ENCODE measurements at regions not wholly inside any gene's neighbourhood (a gene's known extent, or its start where the extent isn't known, plus 50 kb on each side); places are given as distances from the start of the nearest gene placed in this dataset.
A peak's percentile ranks its signal among the peaks of the same experiment; 100 is the strongest.
"Not testable (repeated sequence)": the region's sequence is repeated elsewhere in the genome, so short reads cannot be mapped to it uniquely, and the experiment has no call there.

DNA sequence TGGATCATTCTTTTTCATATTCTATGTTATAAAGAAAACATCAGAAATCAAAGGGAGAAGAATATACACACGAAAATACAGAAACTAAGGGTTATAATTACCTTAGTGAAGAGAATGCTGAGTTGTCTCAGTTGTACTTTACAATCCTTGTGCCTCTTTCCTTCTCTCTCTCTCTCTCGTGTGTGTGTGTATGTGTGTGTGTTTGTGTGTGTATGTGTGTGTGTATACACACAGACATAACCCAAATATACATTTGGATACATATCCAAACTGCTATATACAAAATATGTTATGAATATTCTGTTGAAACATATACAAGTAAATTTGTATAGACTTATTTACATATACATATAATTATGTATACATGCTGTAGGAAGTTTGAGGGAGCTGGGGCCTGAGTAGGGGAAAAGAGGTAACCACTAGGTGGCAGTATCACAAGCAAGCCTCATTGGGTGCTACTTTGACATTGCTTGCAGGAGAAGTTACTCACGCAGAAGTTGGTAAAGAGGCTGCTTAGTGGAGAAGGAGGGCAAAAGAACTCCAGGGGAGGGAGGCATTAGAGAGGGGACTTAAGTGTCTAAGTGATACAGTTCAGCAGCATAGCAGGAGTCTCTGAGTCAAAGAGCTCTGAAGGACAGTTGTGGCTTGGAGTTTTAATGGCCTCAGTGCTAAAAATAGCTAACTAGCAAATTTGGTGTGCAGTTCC, 465.1 kb upstream of the PCDH20 start:
- Histone ChIP-seq H3K27ac (ENCODE audit: low read depth in 1 of 2, low read length in 2 of 2) (no peak overlapping the region), H3K4me1 (ENCODE audit: insufficient read depth, low read length) (no peaks in the 10 kb centered on the region), H3K27me3 (ENCODE audit: control insufficient read depth in 1 of 2, insufficient read depth in 2 of 2, low read length in 2 of 2) (no peaks in the 10 kb centered on the region), H3K36me3 (ENCODE audit: insufficient read depth, low read length) (no peaks in the 10 kb centered on the region), H3K9me3 (ENCODE audit: control insufficient read depth in 1 of 2, insufficient read depth in 1 of 2, low read length in 2 of 2) (peaks cover 4 to 7% of the 10 kb centered on the region in 2 experiments), H3K4me3 (ENCODE audit: low read length) (no peak overlapping the region)
- Mint-ChIP-seq H3K4me3 (no peak overlapping the region), H3K27ac (no peak overlapping the region), H3K36me3 (ENCODE audit: low read depth) (no peaks in the 10 kb centered on the region), H3K4me1 (ENCODE audit: low read depth) (no peaks in the 10 kb centered on the region), H3K27me3 (no peaks in the 10 kb centered on the region), H3K9me3 (peaks cover 13% of the 10 kb centered on the region)
- no peak for ATAC-seq (ENCODE audit: poor library complexity)
- intact Hi-C loops (cut with DNase I, micrococcal nuclease): no loop called here
- ChIA-PET CTCF (no interaction called here), POLR2A (no interaction called here)
- peak in 3 of 14 experiments; percentile 8 to 24 (median 18) for DNase-seq
- TF ChIP-seq, protein P1, sequence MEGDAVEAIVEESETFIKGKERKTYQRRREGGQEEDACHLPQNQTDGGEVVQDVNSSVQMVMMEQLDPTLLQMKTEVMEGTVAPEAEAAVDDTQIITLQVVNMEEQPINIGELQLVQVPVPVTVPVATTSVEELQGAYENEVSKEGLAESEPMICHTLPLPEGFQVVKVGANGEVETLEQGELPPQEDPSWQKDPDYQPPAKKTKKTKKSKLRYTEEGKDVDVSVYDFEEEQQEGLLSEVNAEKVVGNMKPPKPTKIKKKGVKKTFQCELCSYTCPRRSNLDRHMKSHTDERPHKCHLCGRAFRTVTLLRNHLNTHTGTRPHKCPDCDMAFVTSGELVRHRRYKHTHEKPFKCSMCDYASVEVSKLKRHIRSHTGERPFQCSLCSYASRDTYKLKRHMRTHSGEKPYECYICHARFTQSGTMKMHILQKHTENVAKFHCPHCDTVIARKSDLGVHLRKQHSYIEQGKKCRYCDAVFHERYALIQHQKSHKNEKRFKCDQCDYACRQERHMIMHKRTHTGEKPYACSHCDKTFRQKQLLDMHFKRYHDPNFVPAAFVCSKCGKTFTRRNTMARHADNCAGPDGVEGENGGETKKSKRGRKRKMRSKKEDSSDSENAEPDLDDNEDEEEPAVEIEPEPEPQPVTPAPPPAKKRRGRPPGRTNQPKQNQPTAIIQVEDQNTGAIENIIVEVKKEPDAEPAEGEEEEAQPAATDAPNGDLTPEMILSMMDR (IDR thresholded peaks at IDR 0.05): no peak

DNA sequence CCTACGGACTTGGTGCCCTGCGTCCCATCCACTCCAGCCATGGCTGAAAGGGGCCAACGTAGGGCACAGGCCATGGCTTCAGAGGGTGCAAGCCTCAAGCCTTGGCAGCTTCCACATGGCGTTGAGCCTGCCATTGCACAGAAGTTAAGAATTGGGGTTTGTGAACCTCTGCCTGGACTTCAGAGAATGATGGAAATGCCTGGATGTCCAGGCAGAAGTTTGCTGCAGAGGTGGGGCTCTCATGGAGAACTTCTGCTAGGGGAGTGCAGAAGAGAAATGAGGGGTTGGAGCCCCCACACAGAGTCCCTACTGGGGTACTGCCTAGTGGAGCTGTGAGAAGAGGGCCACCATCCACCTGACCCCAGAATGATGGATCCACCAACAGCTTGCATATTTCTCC, 462.9 kb upstream of the PCDH20 start:
- CTCF ChIA-PET; H3K4me1 Mint-ChIP-seq (ENCODE audit: low read depth); H3K4me3 ChIP-seq (ENCODE audit: low read length); H3K27ac Mint-ChIP-seq; H3K27me3 ChIP-seq (ENCODE audit: control insufficient read depth in 1 of 2, insufficient read depth in 2 of 2, low read length in 2 of 2); H3K27me3 Mint-ChIP-seq; H3K36me3 Mint-ChIP-seq (ENCODE audit: low read depth); H3K27ac ChIP-seq (ENCODE audit: low read depth in 1 of 2, low read length in 2 of 2); H3K9me3 ChIP-seq (ENCODE audit: control insufficient read depth in 1 of 2, insufficient read depth in 1 of 2, low read length in 2 of 2); POLR2A ChIA-PET; H3K36me3 ChIP-seq (ENCODE audit: insufficient read depth, low read length); H3K4me1 ChIP-seq (ENCODE audit: insufficient read depth, low read length); ATAC-seq (ENCODE audit: poor library complexity); intact Hi-C loops (cut with DNase I, micrococcal nuclease); DNase-seq; H3K4me3 Mint-ChIP-seq: not testable (repeated sequence)
- peaks cover 13% of the 10 kb centered on the region for H3K9me3 Mint-ChIP-seq

DNA sequence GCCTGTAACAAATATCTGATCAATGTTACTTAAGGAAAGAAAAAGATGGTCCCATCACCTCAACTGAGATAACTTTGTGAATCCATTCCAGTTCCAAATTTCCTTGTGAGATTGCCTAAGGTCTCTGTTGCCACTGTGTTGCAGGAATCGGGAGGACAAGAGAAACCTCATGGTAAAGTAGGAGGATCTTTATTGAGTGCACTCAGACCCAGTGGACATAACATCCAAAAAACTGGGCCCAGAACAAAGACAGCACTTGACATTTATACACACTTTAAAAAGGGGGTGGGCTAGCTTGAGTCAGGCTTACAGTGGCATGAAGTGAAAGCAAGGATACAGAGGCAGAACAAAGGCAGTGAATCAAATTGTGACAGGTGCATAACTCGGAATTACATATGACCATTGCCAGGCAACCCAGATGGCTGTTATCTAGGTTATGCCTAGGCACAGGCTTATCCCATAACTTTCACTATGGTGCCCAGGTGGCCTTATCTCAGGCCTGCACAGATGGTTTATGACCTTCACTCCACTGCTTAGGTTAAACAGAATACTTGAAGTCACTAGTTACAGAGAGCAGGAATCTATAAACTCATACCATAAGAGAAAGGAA, 459.4 kb upstream of the PCDH20 start:
- POLR2A ChIA-PET: no interaction called here
- H3K27ac Mint-ChIP-seq: no peak overlapping the region

More for the DNA sequence above, 459.4 kb upstream of the PCDH20 start:
- Mint-ChIP-seq H3K4me1 (ENCODE audit: low read depth) (no peaks in the 10 kb centered on the region), H3K27me3 (no peaks in the 10 kb centered on the region), H3K9me3 (peaks cover 15% of the 10 kb centered on the region), H3K4me3 (no peak overlapping the region), H3K36me3 (ENCODE audit: low read depth) (no peaks in the 10 kb centered on the region)
- CTCF ChIA-PET: no interaction called here
- Histone ChIP-seq H3K27ac (ENCODE audit: low read depth in 1 of 2, low read length in 2 of 2) (no peak overlapping the region), H3K4me3 (ENCODE audit: low read length) (no peak overlapping the region), H3K36me3 (ENCODE audit: insufficient read depth, low read length) (no peaks in the 10 kb centered on the region), H3K4me1 (ENCODE audit: insufficient read depth, low read length) (no peaks in the 10 kb centered on the region), H3K27me3 (ENCODE audit: control insufficient read depth in 1 of 2, insufficient read depth in 2 of 2, low read length in 2 of 2) (no peaks in the 10 kb centered on the region), H3K9me3 (ENCODE audit: control insufficient read depth in 1 of 2, insufficient read depth in 1 of 2, low read length in 2 of 2) (peaks cover 7 to 8% of the 10 kb centered on the region in 2 experiments)
- intact Hi-C loops (cut with DNase I, micrococcal nuclease): no loop called here
- ATAC-seq (ENCODE audit: poor library complexity) (no peak), DNase-seq (no peak)
- TF ChIP-seq, protein P1 (IDR thresholded peaks at IDR 0.05): no peak
